Endodermal cell (in vitro differentiated cells): ENCODE measurements at regions not wholly inside any gene's neighbourhood (a gene's known extent, or its start where the extent isn't known, plus 50 kb on each side); places are given as distances from the start of the nearest gene placed in this dataset.
"Not testable (repeated sequence)": the region's sequence is repeated elsewhere in the genome, so short reads cannot be mapped to it uniquely, and the experiment has no call there.

Source experiments
- DNase-seq: peaks from one replicate; pipeline ENCODE4 v3.0.0-alpha.2; 2017
- H3K27ac ChIP-seq: 2 replicates; pipeline ENCODE4 v1.5.1; 2013; ENCODE audit warnings: mild to moderate bottlenecking, low read depth, low read length, moderate library complexity
- H3K27me3 ChIP-seq: 2 replicates; pipeline ENCODE4 v1.6.1; 2013; ENCODE audit warnings: mild to moderate bottlenecking, low read length, moderate library complexity; ENCODE audit not compliant: insufficient read depth, control insufficient read depth, poor library complexity, severe bottlenecking
- H3K36me3 ChIP-seq: 2 replicates; pipeline ENCODE4 v1.7.0; 2013; ENCODE audit warnings: mild to moderate bottlenecking, low read length, moderate library complexity; ENCODE audit not compliant: control insufficient read depth, insufficient read depth
- H3K4me1 ChIP-seq: one replicate; pipeline ENCODE4 v1.7.0; 2013; ENCODE audit warnings: low read length; ENCODE audit not compliant: control insufficient read depth, insufficient read depth
- H3K4me3 ChIP-seq: 2 replicates; pipeline ENCODE4 v1.5.1; 2013; ENCODE audit warnings: mild to moderate bottlenecking, low read length, moderate library complexity
- H3K9ac ChIP-seq: 2 replicates; pipeline ENCODE4 v1.6.1; 2013; ENCODE audit warnings: mild to moderate bottlenecking, low read length, moderate library complexity; ENCODE audit not compliant: poor library complexity, severe bottlenecking; ENCODE audit errors: extremely low read depth
- H3K9me3 ChIP-seq: 2 replicates; pipeline ENCODE4 v1.6.1; 2013; ENCODE audit warnings: mild to moderate bottlenecking, low read length, moderate library complexity; ENCODE audit not compliant: control insufficient read depth
- H3K27ac Mint-ChIP-seq: 2 replicates; pipeline ENCODE4 v1.8.0; 2020; ENCODE audit warnings: mixed read lengths
- H3K27me3 Mint-ChIP-seq: 2 replicates; pipeline ENCODE4 v1.8.0; 2021; ENCODE audit warnings: mild to moderate bottlenecking, mixed read lengths; ENCODE audit not compliant: insufficient read depth
- H3K36me3 Mint-ChIP-seq: 2 replicates; pipeline ENCODE4 v1.8.0; 2020; ENCODE audit warnings: low read depth, mixed read lengths
- H3K4me1 Mint-ChIP-seq: 2 replicates; pipeline ENCODE4 v1.8.0; 2020; ENCODE audit warnings: mixed read lengths
- H3K4me3 Mint-ChIP-seq: 2 replicates; pipeline ENCODE4 v1.8.0; 2020; ENCODE audit warnings: mild to moderate bottlenecking, moderate library complexity, mixed read lengths
- H3K9me3 Mint-ChIP-seq: 2 replicates; pipeline ENCODE4 v1.8.0; 2020; ENCODE audit warnings: mild to moderate bottlenecking, mixed read lengths
- WGBS, 2 experiments: methylation state at CpG; one replicate each; pipeline versions ENCODE4 v1.1.5 to v1.1.7; 2013; ENCODE audit warnings: missing lambda C conversion rate in 2 of 2, mixed read lengths in 1 of 2; ENCODE audit not compliant: insufficient coverage in 1 of 2, insufficient read length in 1 of 2; 5-methylcytosine and 5-hydroxymethylcytosine counted together
- TF ChIP-seq, protein P1 (sequence below): fragments of 200-600 bp; sonication (generic); conservative IDR thresholded peaks from 2 replicates; pipeline ENCODE4 v1.5.0; 2021; ENCODE audit warnings: antibody characterized with exemption, mild to moderate bottlenecking

DNA sequence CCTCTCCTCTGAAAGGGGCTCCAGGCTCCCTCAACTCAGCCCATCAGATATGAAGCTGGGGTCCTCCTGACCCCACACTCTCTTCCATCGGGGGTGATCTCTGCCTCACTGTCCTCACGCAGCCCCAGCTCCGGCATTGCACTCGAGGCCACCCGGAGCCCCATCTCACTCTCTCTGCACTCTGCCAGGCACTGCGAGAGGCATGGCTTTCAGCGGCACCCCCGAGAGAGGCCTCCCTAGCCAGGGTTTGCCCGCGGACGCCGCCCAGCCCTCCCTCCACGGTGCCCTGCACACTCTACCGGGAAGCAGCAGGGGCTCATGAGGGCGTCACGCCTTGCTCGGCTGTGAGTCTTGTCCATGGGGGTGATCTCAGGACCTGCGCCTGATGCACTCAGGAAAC is 436.2 kb downstream of the BRD1 start:
- Histone ChIP-seq H3K4me1 (no peaks in the 10 kb centered on the region), H3K27ac (no peak overlapping the region), H3K9ac (no peak overlapping the region), H3K36me3 (no peaks in the 10 kb centered on the region), H3K9me3 (no peaks in the 10 kb centered on the region), H3K4me3 (no peak overlapping the region), H3K27me3 (no peaks in the 10 kb centered on the region)
- Mint-ChIP-seq H3K36me3 (no peaks in the 10 kb centered on the region), H3K4me3 (no peak overlapping the region), H3K4me1 (no peaks in the 10 kb centered on the region), H3K27ac (peak overlapping the region; percentile 39), H3K27me3 (no peaks in the 10 kb centered on the region), H3K9me3 (peaks cover 2% of the 10 kb centered on the region)
- TF ChIP-seq, protein P1, sequence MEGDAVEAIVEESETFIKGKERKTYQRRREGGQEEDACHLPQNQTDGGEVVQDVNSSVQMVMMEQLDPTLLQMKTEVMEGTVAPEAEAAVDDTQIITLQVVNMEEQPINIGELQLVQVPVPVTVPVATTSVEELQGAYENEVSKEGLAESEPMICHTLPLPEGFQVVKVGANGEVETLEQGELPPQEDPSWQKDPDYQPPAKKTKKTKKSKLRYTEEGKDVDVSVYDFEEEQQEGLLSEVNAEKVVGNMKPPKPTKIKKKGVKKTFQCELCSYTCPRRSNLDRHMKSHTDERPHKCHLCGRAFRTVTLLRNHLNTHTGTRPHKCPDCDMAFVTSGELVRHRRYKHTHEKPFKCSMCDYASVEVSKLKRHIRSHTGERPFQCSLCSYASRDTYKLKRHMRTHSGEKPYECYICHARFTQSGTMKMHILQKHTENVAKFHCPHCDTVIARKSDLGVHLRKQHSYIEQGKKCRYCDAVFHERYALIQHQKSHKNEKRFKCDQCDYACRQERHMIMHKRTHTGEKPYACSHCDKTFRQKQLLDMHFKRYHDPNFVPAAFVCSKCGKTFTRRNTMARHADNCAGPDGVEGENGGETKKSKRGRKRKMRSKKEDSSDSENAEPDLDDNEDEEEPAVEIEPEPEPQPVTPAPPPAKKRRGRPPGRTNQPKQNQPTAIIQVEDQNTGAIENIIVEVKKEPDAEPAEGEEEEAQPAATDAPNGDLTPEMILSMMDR: no peak
- 88 to 95% methylated on average over 9 to 18 of the region's 18 CpGs for WGBS, 2 experiments
- peak; percentile 25 for DNase-seq

- TF ChIP-seq, protein P1: no peak
- no peaks in the 10 kb centered on the region for H3K36me3 Mint-ChIP-seq
- H3K27me3 Mint-ChIP-seq: no peaks in the 10 kb centered on the region
- 94 to 100% methylated on average over 1 to 6 of the region's 7 CpGs for WGBS, 2 experiments
- Histone ChIP-seq H3K4me1 (no peaks in the 10 kb centered on the region), H3K27me3 (no peaks in the 10 kb centered on the region), H3K9me3 (no peaks in the 10 kb centered on the region), H3K36me3 (no peaks in the 10 kb centered on the region), H3K9ac (no peak overlapping the region), H3K27ac (no peak overlapping the region), H3K4me3 (no peak overlapping the region)
- H3K4me3 Mint-ChIP-seq: no peak overlapping the region
- no peaks in the 10 kb centered on the region for H3K4me1 Mint-ChIP-seq
- no peak for DNase-seq
- H3K9me3 Mint-ChIP-seq: peaks cover 2% of the 10 kb centered on the region
- peak overlapping the region; percentile 39 for H3K27ac Mint-ChIP-seq
These were observed 436.7 kb downstream of the BRD1 start for GRCh38 chr22:49390954-49391353.

DNA sequence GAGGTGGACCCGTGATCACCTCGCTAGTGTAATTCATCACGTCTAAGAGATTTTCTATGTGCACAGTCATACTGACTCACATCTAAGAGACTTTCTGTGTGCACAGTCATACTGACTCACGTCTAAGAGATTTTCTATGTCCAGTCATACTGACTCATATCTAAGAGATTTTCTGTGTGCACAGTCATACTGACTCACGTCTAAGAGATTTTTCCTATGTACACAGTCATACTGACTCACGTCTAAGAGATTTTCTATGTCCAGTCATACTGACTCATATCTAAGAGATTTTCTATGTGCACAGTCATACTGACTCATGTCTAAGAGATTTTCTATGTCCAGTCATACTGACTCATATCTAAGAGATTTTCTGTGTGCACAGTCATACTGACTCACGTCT is 443.8 kb downstream of the BRD1 start:
- H3K27ac Mint-ChIP-seq, H3K9me3 ChIP-seq, H3K4me1 ChIP-seq, H3K4me3 ChIP-seq, H3K9ac ChIP-seq, DNase-seq, H3K4me1 Mint-ChIP-seq, H3K27me3 Mint-ChIP-seq, H3K9me3 Mint-ChIP-seq, H3K27ac ChIP-seq, H3K27me3 ChIP-seq, H3K36me3 Mint-ChIP-seq, H3K4me3 Mint-ChIP-seq, H3K36me3 ChIP-seq: not testable (repeated sequence)
- 89 to 93% methylated on average over 3 of the region's 7 CpGs for WGBS, 2 experiments

GRCh38 chr22:49382451-49382735 is 445.3 kb downstream of the BRD1 start:
- Histone ChIP-seq H3K27ac (no peak overlapping the region), H3K4me1 (no peaks in the 10 kb centered on the region), H3K9ac (no peak overlapping the region), H3K4me3 (no peak overlapping the region), H3K27me3 (no peaks in the 10 kb centered on the region), H3K9me3 (no peaks in the 10 kb centered on the region), H3K36me3 (no peaks in the 10 kb centered on the region)
- TF ChIP-seq, protein P1: no peak
- H3K4me1 Mint-ChIP-seq: no peaks in the 10 kb centered on the region
- no peak overlapping the region for H3K4me3 Mint-ChIP-seq
- H3K36me3 Mint-ChIP-seq: no peaks in the 10 kb centered on the region
- WGBS, 2 experiments: 89% methylated on average over 5 of the region's 6 CpGs; no CpG with 5 or more reads in 1 of the 2 experiments
- no peaks in the 10 kb centered on the region for H3K27me3 Mint-ChIP-seq
- H3K27ac Mint-ChIP-seq: no peak overlapping the region
- DNase-seq: peak; percentile 22
- H3K9me3 Mint-ChIP-seq: no peaks in the 10 kb centered on the region
